ENCODE measurements at regions not wholly inside any gene's neighbourhood (a gene's known extent, or its start where the extent isn't known, plus 50 kb on each side); places are given as distances from the start of the nearest gene placed in this dataset.

- DNase-seq (ENCODE audit: low read depth), result no peak
Observed at GRCh38 chr1:187079330-187079729, 250.6 kb downstream of the PLA2G4A start.

GRCh38 chr1:187091666-187092065 lies 262.9 kb downstream of the PLA2G4A start:
- DNase-seq (ENCODE audit: low read depth), result peak; percentile 15

GRCh38 chr1:187092104-187092503 lies 263.4 kb downstream of the PLA2G4A start:
- DNase-seq (ENCODE audit: low read depth), result no peak

- no peak for DNase-seq (ENCODE audit: low read depth)
Observed at GRCh38 chr1:187096689-187097088, 267.9 kb downstream of the PLA2G4A start.

- no peak for DNase-seq (ENCODE audit: low read depth)
Observed at GRCh38 chr1:187110351-187110750, 281.6 kb downstream of the PLA2G4A start.

GRCh38 chr1:187114792-187115191 lies 286.0 kb downstream of the PLA2G4A start:
- no peak for DNase-seq (ENCODE audit: low read depth)

GRCh38 chr1:187121661-187122060 lies 292.9 kb downstream of the PLA2G4A start:
- DNase-seq (ENCODE audit: low read depth), result no peak

GRCh38 chr1:187122566-187122965 lies 293.8 kb downstream of the PLA2G4A start:
- DNase-seq (ENCODE audit: low read depth), result no peak

GRCh38 chr1:187129132-187129531 lies 300.4 kb downstream of the PLA2G4A start:
- DNase-seq (ENCODE audit: low read depth), result no peak

GRCh38 chr1:187143783-187144182 lies 315.0 kb downstream of the PLA2G4A start:
- DNase-seq (ENCODE audit: low read depth), result no peak

- DNase-seq (ENCODE audit: low read depth), result no peak
Observed at GRCh38 chr1:187146388-187146787, 317.6 kb downstream of the PLA2G4A start.

GRCh38 chr1:187151555-187151954 lies 322.8 kb downstream of the PLA2G4A start:
- no peak for DNase-seq (ENCODE audit: low read depth)

- DNase-seq (ENCODE audit: low read depth), result no peak
Observed at GRCh38 chr1:187153047-187153446, 324.3 kb downstream of the PLA2G4A start.

- peak; percentile 5 for DNase-seq (ENCODE audit: low read depth)
Observed at GRCh38 chr1:187157115-187157514, 328.4 kb downstream of the PLA2G4A start.

- peak; percentile 15 for DNase-seq (ENCODE audit: low read depth)
Observed at GRCh38 chr1:187157552-187157951, 328.8 kb downstream of the PLA2G4A start.

- DNase-seq (ENCODE audit: low read depth), result no peak
Observed at GRCh38 chr1:187167555-187167954, 338.8 kb downstream of the PLA2G4A start.

GRCh38 chr1:187168297-187168696 lies 339.5 kb downstream of the PLA2G4A start:
- DNase-seq (ENCODE audit: low read depth), result no peak

- DNase-seq (ENCODE audit: low read depth), result no peak
Observed at GRCh38 chr1:187185389-187185788, 356.6 kb downstream of the PLA2G4A start.

GRCh38 chr1:187197685-187198084 lies 368.9 kb downstream of the PLA2G4A start:
- no peak for DNase-seq (ENCODE audit: low read depth)

GRCh38 chr1:187203257-187203656 lies 374.5 kb downstream of the PLA2G4A start:
- DNase-seq (ENCODE audit: low read depth), result peak; percentile 52

GRCh38 chr1:187212377-187212776 lies 383.6 kb downstream of the PLA2G4A start:
- DNase-seq (ENCODE audit: low read depth), result no peak

GRCh38 chr1:187226396-187226795 lies 397.6 kb downstream of the PLA2G4A start:
- peak; percentile 48 for DNase-seq (ENCODE audit: low read depth)

GRCh38 chr1:187228790-187229189 lies 400.0 kb downstream of the PLA2G4A start:
- no peak for DNase-seq (ENCODE audit: low read depth)

- DNase-seq (ENCODE audit: low read depth), result no peak
Observed at GRCh38 chr1:187229496-187229895, 400.7 kb downstream of the PLA2G4A start.

GRCh38 chr1:187234706-187235105 lies 406.0 kb downstream of the PLA2G4A start:
- no peak for DNase-seq (ENCODE audit: low read depth)
